Smooth muscle cell (in vitro differentiated cells): ENCODE measurements at regions not wholly inside any gene's neighbourhood (a gene's known extent, or its start where the extent isn't known, plus 50 kb on each side); places are given as distances from the start of the nearest gene placed in this dataset.

Source experiments
- DNase-seq: peaks from one replicate; lab custom pipeline; 2025; ENCODE audit not compliant: unreplicated experiment; lab: John Stamatoyannopoulos, UW
- H2AFZ ChIP-seq: fragments of 200-600 bp; sonication (generic); 2 replicates; pipeline ENCODE4 v1.6.0; 2016; ENCODE audit warnings: antibody characterized with exemption, low read depth, mild to moderate bottlenecking
- H3F3A ChIP-seq: fragments of 200-600 bp; sonication (generic); 2 replicates; pipeline ENCODE4 v1.6.0; 2017; ENCODE audit warnings: antibody characterized with exemption, low read depth
- H3K27ac ChIP-seq: fragments of 200-600 bp; sonication (generic); 2 replicates; pipeline ENCODE4 v1.5.1; 2016; ENCODE audit warnings: low read depth, mild to moderate bottlenecking
- H3K27me3 ChIP-seq: fragments of 200-600 bp; sonication (generic); 2 replicates; pipeline ENCODE4 v1.6.1; 2016; ENCODE audit warnings: low read depth, mild to moderate bottlenecking
- H3K36me3 ChIP-seq: fragments of 200-600 bp; sonication (generic); 2 replicates; pipeline ENCODE4 v1.5.1; 2016; ENCODE audit warnings: low read depth
- H3K4me1 ChIP-seq: fragments of 200-600 bp; sonication (generic); 2 replicates; pipeline ENCODE4 v1.5.1; 2016; ENCODE audit warnings: low read depth
- H3K4me2 ChIP-seq: fragments of 200-600 bp; sonication (generic); 2 replicates; pipeline ENCODE4 v1.6.0; 2016; ENCODE audit warnings: mild to moderate bottlenecking
- H3K4me3 ChIP-seq: fragments of 200-600 bp; sonication (generic); 2 replicates; pipeline ENCODE4 v1.5.1; 2016; ENCODE audit warnings: mild to moderate bottlenecking
- H3K79me2 ChIP-seq: fragments of 200-600 bp; sonication (generic); 2 replicates; pipeline ENCODE4 v1.6.0; 2016; ENCODE audit warnings: low read depth, mild to moderate bottlenecking
- H3K9ac ChIP-seq: fragments of 200-600 bp; sonication (generic); 2 replicates; pipeline ENCODE4 v1.6.0; 2016; ENCODE audit warnings: low read depth
- H3K9me3 ChIP-seq: fragments of 200-600 bp; sonication (generic); replicated peaks from 2 replicates; pipeline ENCODE4 v1.5.1; 2016; ENCODE audit warnings: low read depth
- H4K20me1 ChIP-seq: fragments of 200-600 bp; sonication (generic); 2 replicates; pipeline ENCODE4 v1.6.0; 2016; ENCODE audit warnings: low read depth
- CTCF ChIP-seq: fragments of 200-600 bp; sonication (generic); IDR thresholded peaks from 2 replicates; pipeline ENCODE4 v1.5.1; 2017; ENCODE audit warnings: borderline replicate concordance, mild to moderate bottlenecking, antibody characterized with exemption; ENCODE audit not compliant: insufficient read depth, poor library complexity, severe bottlenecking
- whole genome bisulfite sequencing: methylation state at CpG from one replicate; pipeline ENCODE4 v1.1.7; 2016; ENCODE audit warnings: low lambda C conversion rate; 5-methylcytosine and 5-hydroxymethylcytosine counted together

GRCh38 chr17:14902803-14903202, 362.3 kb downstream of the PMP22 start:
- no peaks in the 10 kb centered on the region for H3K9me3 ChIP-seq
- TF ChIP-seq CTCF, result no peak
- no peak overlapping the region for H3K4me2 ChIP-seq
- H2AFZ ChIP-seq, result no peak overlapping the region
- H3K4me3 ChIP-seq, result no peak overlapping the region
- H3K4me1 ChIP-seq, result no peaks in the 10 kb centered on the region
- H3K9ac ChIP-seq, result no peak overlapping the region
- no peaks in the 10 kb centered on the region for H3K79me2 ChIP-seq
- no peaks in the 10 kb centered on the region for H3K27me3 ChIP-seq
- H3F3A ChIP-seq, result no peaks in the 10 kb centered on the region
- H3K27ac ChIP-seq, result no peak overlapping the region
- no peaks in the 10 kb centered on the region for H3K36me3 ChIP-seq
- no peak for DNase-seq
- H4K20me1 ChIP-seq, result no peaks in the 10 kb centered on the region

- no peak for TF ChIP-seq CTCF
- H3K79me2 ChIP-seq, result no peaks in the 10 kb centered on the region
- 92% methylated on average over 3 of the region's 3 CpGs for WGBS
These were observed 362.8 kb downstream of the PMP22 start for GRCh38 chr17:14902297-14902696.

GRCh38 chr17:14901376-14901775, 363.8 kb downstream of the PMP22 start:
- Histone ChIP-seq H3F3A (no peaks in the 10 kb centered on the region), H3K4me2 (no peak overlapping the region), H4K20me1 (no peaks in the 10 kb centered on the region), H3K27ac (no peak overlapping the region), H3K27me3 (no peaks in the 10 kb centered on the region), H3K4me1 (no peaks in the 10 kb centered on the region), H3K4me3 (no peak overlapping the region), H3K9me3 (no peaks in the 10 kb centered on the region), H2AFZ (no peak overlapping the region), H3K36me3 (no peaks in the 10 kb centered on the region), H3K79me2 (no peaks in the 10 kb centered on the region), H3K9ac (no peak overlapping the region)
- DNase-seq, result no peak
- WGBS, result 96% methylated on average over 2 of the region's 2 CpGs
- no peak for TF ChIP-seq CTCF

More at GRCh38 chr17:14902297-14902696, 362.8 kb downstream of the PMP22 start:
- Histone ChIP-seq H3K4me1 (no peaks in the 10 kb centered on the region), H3K9me3 (no peaks in the 10 kb centered on the region), H3K36me3 (no peaks in the 10 kb centered on the region), H3K27ac (no peak overlapping the region), H3K9ac (no peak overlapping the region), H4K20me1 (no peaks in the 10 kb centered on the region), H3K4me3 (no peak overlapping the region), H3K4me2 (no peak overlapping the region), H3K27me3 (no peaks in the 10 kb centered on the region), H3F3A (no peaks in the 10 kb centered on the region), H2AFZ (no peak overlapping the region)
- no peak for DNase-seq

- Histone ChIP-seq H3K9me3 (peaks cover 9% of the 10 kb centered on the region), H2AFZ (no peak overlapping the region), H3K4me1 (peaks cover 8% of the 10 kb centered on the region), H3K4me2 (no peak overlapping the region), H3K9ac (no peak overlapping the region), H3F3A (no peaks in the 10 kb centered on the region), H3K27me3 (no peaks in the 10 kb centered on the region), H3K4me3 (no peak overlapping the region), H3K27ac (no peak overlapping the region), H3K36me3 (peaks cover 4% of the 10 kb centered on the region), H4K20me1 (no peaks in the 10 kb centered on the region), H3K79me2 (no peaks in the 10 kb centered on the region)
- no peak for TF ChIP-seq CTCF
- no peak for DNase-seq
- WGBS, result 94% methylated on average over 2 of the region's 2 CpGs
These were observed 378.9 kb downstream of the PMP22 start for GRCh38 chr17:14886200-14886739.
